NCI-H69 (cell line): ENCODE measurements at regions not wholly inside any gene's neighbourhood (a gene's known extent, or its start where the extent isn't known, plus 50 kb on each side); places are given as distances from the start of the nearest gene placed in this dataset.
"Not testable (repeated sequence)": the region's sequence is repeated elsewhere in the genome, so short reads cannot be mapped to it uniquely, and the experiment has no call there.

Source experiments
- DNase-seq: peaks from one replicate; lab custom pipeline; 2025; lab: John Stamatoyannopoulos, UW

DNA sequence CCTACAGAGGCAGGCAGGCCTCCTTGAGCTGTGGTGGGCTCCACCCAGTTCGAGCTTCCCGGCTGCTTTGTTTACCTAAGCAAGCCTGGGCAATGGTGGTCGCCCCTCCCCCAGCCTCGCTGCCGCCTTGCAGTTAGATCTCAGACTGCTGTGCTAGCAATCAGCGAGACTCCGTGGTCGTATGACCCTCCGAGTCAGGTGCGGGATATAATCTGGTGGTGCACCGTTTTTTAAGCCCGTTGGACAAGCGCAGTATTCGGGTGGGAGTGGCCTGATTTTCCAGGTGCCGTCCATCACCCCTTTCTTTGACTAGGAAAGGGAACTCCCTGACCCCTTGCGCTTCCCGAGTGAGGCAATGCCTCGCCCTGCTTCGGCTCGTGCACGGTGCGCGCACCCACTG lies 407.6 kb downstream of the NTRK2 start:
- DNase-seq = not testable (repeated sequence)
